ENCODE measurements at regions not wholly inside any gene's neighbourhood (a gene's known extent, or its start where the extent isn't known, plus 50 kb on each side); places are given as distances from the start of the nearest gene placed in this dataset.

DNA sequence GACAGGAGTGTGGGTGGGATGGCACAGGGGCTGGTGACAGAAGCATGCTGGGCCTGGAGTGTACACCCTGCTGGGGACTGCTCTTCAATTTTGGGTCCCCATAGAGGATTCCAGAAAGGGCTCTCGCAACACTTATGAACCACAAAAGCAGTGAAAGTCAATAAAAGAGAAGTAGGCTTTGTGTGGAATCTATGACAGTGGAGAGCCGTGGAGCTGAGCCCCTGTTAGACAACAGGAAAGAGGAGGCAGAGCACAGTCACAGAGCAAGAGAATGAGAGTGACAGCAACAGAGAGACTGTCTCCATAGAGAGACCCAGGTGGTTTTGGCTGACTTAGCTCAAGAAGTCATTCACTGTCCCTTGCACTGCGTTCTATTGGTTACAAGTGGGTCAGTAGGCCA, 135.1 kb upstream of the ATP6AP2 start:
- SMC1A ChIA-PET (ENCODE audit: uncharacterized antibody, unreplicated experiment): no interaction called here
- H3K4me1 ChIP-seq (ENCODE audit: control insufficient read depth, insufficient read depth, low read length): no peaks in the 10 kb centered on the region
- DNase-seq (ENCODE audit: low read depth, low spot score) (no peak), ATAC-seq (no peak), FAIRE-seq (no peak)
- intact Hi-C loops (cut with micrococcal nuclease; ENCODE audit: unreplicated experiment): no loop called here
- in situ Hi-C loops (cut with MboI): no loop called here
- BruUV-seq (replicated peaks): no TSS peak
- no peaks in the 10 kb centered on the region for H3K36me3 ChIP-seq (ENCODE audit: control insufficient read depth in 2 of 2, insufficient read depth in 2 of 2, low read length in 1 of 2)
- H3K27me3 ChIP-seq (replicated peaks in 1 of 2; ENCODE audit: control insufficient read depth in 2 of 2, insufficient read depth in 2 of 2, low read length in 1 of 2): no peaks in the 10 kb centered on the region; a peak in 1 of 4 replicates
- H3K4me3 ChIP-seq: no peak overlapping the region
- H4K20me1 ChIP-seq (ENCODE audit: control insufficient read depth, insufficient read depth): no peaks in the 10 kb centered on the region
- CTCF ChIA-PET: no interaction called here
- no peak overlapping the region for H2AFZ ChIP-seq (ENCODE audit: control insufficient read depth, low read depth, low read length)
- POLR2A ChIA-PET: interaction anchor here (0.6 kb wide), 1 partner anchor 396 kb away, joined by 7 read pairs; no protein-coding TSS in a partner anchor
- no peaks in the 10 kb centered on the region for H3K9me3 ChIP-seq (replicated peaks; ENCODE audit: control insufficient read depth, insufficient read depth, low read length)
- H3K27ac ChIP-seq (ENCODE audit: control insufficient read depth, insufficient read depth): no peak overlapping the region
- WGBS (ENCODE audit: insufficient coverage, insufficient replicate concordance, low lambda C conversion rate, missing lambda C conversion rate): 0% methylated on average over 3 of the region's 3 CpGs
- H3K4me2 ChIP-seq (ENCODE audit: control insufficient read depth, insufficient read depth): no peak overlapping the region
- no peaks in the 10 kb centered on the region for H3K79me2 ChIP-seq (ENCODE audit: control insufficient read depth, insufficient read depth, low read length)
- no peak overlapping the region for H3K9ac ChIP-seq (ENCODE audit: control insufficient read depth, insufficient read depth, low read length)
- RAD21 ChIA-PET (ENCODE audit: unreplicated experiment): no interaction called here
- TF ChIP-seq ZNF592 (IDR thresholded peaks at IDR 0.05): no peak
- no peak for TF ChIP-seq STAT1 (conservative IDR thresholded peaks at IDR 0.05)
- TF ChIP-seq CBX5 (IDR thresholded peaks at IDR 0.05; ENCODE audit: low read depth): no peak
- no peak for TF ChIP-seq EED (IDR thresholded peaks at IDR 0.05; ENCODE audit: low read depth)
- no peak for TF ChIP-seq SMAD1 (IDR thresholded peaks at IDR 0.05; ENCODE audit: low read depth, partially characterized antibody)
- no peak for TF ChIP-seq PBX3 (IDR thresholded peaks at IDR 0.05; ENCODE audit: insufficient replicate concordance, low read depth, low read length)
- TF ChIP-seq RBBP5 (conservative IDR thresholded peaks at IDR 0.05): no peak
- no peak for TF ChIP-seq KLF5 (IDR thresholded peaks at IDR 0.05; ENCODE audit: partially characterized antibody)
- no peak for TF ChIP-seq NFYB (IDR thresholded peaks at IDR 0.05; ENCODE audit: insufficient read depth, low read depth, low read length)
- no peak for TF ChIP-seq TCF3 (IDR thresholded peaks at IDR 0.05; ENCODE audit: borderline replicate concordance, insufficient read depth, low read depth, low read length)
- TF ChIP-seq GABPA (IDR thresholded peaks at IDR 0.05; ENCODE audit: low read depth): no peak
- TF ChIP-seq ATF7 (IDR thresholded peaks at IDR 0.05; ENCODE audit: low read depth): no peak
- no peak for TF ChIP-seq HDAC2 (IDR thresholded peaks at IDR 0.05)
- TF ChIP-seq ZBTB40 (IDR thresholded peaks at IDR 0.05; ENCODE audit: borderline replicate concordance): no peak
